ENCODE measurements at regions not wholly inside any gene's neighbourhood (a gene's known extent, or its start where the extent isn't known, plus 50 kb on each side); places are given as distances from the start of the nearest gene placed in this dataset.

DNA sequence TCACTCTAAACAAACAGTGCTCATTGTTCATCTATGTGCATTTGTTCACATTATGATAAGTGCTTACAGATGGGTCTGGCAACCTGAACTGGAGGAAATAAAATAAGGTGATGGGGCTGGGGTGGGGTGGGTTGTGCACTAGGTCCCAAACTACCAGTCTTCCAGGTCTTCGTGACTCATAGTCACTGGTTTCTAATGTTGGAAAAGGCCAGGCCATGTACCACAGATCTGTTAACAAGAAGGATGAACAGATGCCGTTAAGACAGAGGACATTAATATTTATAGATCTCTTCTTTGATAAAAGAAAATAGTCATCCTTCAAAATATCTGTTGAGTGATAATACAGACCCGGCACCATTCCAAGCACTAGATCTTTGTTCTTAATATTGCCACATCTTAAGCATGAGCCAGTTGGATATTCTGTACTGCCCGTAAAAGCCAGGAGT is 71.4 kb upstream of the STARD4 start:
- H3K27ac ChIP-seq (ENCODE audit: low read depth in 1 of 2, low read length in 2 of 2) = no peak overlapping the region
- TF ChIP-seq RAD21 (IDR thresholded peaks at IDR 0.05) (no peak), HNF4A (conservative IDR thresholded peaks at IDR 0.05) (no peak)
- H3K27me3 ChIP-seq (ENCODE audit: control insufficient read depth in 4 of 4, insufficient read depth in 4 of 4, low read length in 3 of 4) = no peaks in the 10 kb centered on the region
- no peaks in the 10 kb centered on the region for H3K36me3 ChIP-seq (ENCODE audit: control insufficient read depth in 4 of 4, insufficient read depth in 3 of 4, low read depth in 1 of 4, low read length in 3 of 4)
- H3K4me1 ChIP-seq (ENCODE audit: control insufficient read depth in 4 of 4, insufficient read depth in 4 of 4, low read length in 3 of 4) = no peaks in the 10 kb centered on the region
- H3K9ac ChIP-seq (ENCODE audit: low read depth in 1 of 2, low read length in 2 of 2) = no peak overlapping the region
- no peak for DNase-seq (ENCODE audit: low spot score)
- H3K9me3 ChIP-seq (ENCODE audit: control insufficient read depth in 4 of 4, low read length in 3 of 4) = no peaks in the 10 kb centered on the region
- no peak overlapping the region for H3K4me3 ChIP-seq (ENCODE audit: low read depth in 1 of 3, low read length in 3 of 3)
- WGBS = 91% methylated on average over 4 of the region's 4 CpGs

DNA sequence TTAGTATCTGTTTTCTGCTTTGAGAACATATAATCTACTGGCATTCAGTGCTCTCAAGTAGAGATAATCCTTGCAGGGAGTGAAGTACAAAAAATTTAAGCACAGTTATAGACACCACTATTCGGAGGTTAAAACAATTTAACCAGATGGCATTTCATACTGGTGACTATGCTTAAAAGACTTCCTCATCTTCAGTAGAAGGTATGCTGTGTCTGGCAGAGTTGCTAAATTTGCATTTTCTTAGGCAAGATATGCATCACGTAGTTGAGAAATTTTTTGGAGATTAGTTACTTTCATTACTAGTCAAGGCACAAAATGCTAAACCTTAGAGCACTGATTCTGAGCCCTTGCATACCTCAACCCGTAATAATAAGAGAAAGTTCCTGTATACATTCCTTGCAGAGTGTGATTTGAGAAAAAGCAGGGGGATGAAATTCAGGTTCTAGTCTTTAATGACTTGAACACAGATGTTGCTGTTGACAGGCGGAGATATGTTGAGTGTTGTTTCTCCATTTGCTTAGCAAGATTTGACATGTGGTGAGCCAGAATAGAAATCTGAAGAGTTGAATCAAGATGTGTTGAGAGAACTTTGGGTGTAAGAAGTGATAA is 70.8 kb upstream of the STARD4 start:
- DNase-seq (ENCODE audit: low spot score) = no peak
- 82% methylated on average over 4 of the region's 4 CpGs for WGBS
- H3K9me3 ChIP-seq (ENCODE audit: control insufficient read depth in 4 of 4, low read length in 3 of 4) = no peaks in the 10 kb centered on the region

More for the DNA sequence above, 70.8 kb upstream of the STARD4 start:
- Histone ChIP-seq H3K27ac (ENCODE audit: low read depth in 1 of 2, low read length in 2 of 2) (no peak overlapping the region), H3K4me1 (ENCODE audit: control insufficient read depth in 4 of 4, insufficient read depth in 4 of 4, low read length in 3 of 4) (no peaks in the 10 kb centered on the region), H3K4me3 (ENCODE audit: low read depth in 1 of 3, low read length in 3 of 3) (no peak overlapping the region), H3K9ac (ENCODE audit: low read depth in 1 of 2, low read length in 2 of 2) (no peak overlapping the region), H3K36me3 (ENCODE audit: control insufficient read depth in 4 of 4, insufficient read depth in 3 of 4, low read depth in 1 of 4, low read length in 3 of 4) (no peaks in the 10 kb centered on the region), H3K27me3 (ENCODE audit: control insufficient read depth in 4 of 4, insufficient read depth in 4 of 4, low read length in 3 of 4) (no peaks in the 10 kb centered on the region)
- TF ChIP-seq HNF4A (conservative IDR thresholded peaks at IDR 0.05) (no peak), YY1 (IDR thresholded peaks at IDR 0.05) (no peak), JUND (IDR thresholded peaks at IDR 0.05) (no peak), FOXA1 (IDR thresholded peaks at IDR 0.05) (no peak), SP1 (IDR thresholded peaks at IDR 0.05) (no peak), REST (IDR thresholded peaks at IDR 0.05) (no peak), RAD21 (IDR thresholded peaks at IDR 0.05) (no peak), EGR1 (IDR thresholded peaks at IDR 0.05; ENCODE audit: low read depth in 2 of 2) (no peak), NR2F2 (IDR thresholded peaks at IDR 0.05) (no peak), FOXA2 (IDR thresholded peaks at IDR 0.05) (no peak), RXRA (IDR thresholded peaks at IDR 0.05) (no peak), GABPA (IDR thresholded peaks at IDR 0.05 in 1 of 2, conservative IDR thresholded peaks at IDR 0.05 in 1 of 2) (no peak)
- TF ChIP-seq, protein P1, sequence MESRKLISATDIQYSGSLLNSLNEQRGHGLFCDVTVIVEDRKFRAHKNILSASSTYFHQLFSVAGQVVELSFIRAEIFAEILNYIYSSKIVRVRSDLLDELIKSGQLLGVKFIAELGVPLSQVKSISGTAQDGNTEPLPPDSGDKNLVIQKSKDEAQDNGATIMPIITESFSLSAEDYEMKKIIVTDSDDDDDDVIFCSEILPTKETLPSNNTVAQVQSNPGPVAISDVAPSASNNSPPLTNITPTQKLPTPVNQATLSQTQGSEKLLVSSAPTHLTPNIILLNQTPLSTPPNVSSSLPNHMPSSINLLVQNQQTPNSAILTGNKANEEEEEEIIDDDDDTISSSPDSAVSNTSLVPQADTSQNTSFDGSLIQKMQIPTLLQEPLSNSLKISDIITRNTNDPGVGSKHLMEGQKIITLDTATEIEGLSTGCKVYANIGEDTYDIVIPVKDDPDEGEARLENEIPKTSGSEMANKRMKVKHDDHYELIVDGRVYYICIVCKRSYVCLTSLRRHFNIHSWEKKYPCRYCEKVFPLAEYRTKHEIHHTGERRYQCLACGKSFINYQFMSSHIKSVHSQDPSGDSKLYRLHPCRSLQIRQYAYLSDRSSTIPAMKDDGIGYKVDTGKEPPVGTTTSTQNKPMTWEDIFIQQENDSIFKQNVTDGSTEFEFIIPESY (IDR thresholded peaks at IDR 0.05) = no peak

All from liver (tissue), 7 donors.